Stimulated activated CD4-positive, alpha-beta T cell treated with anti-CD3 and anti-CD28 coated beads, Interleukin-2, amount 100 ng/mL, for 48 hours (primary cell): ENCODE measurements at regions not wholly inside any gene's neighbourhood (a gene's known extent, or its start where the extent isn't known, plus 50 kb on each side); places are given as distances from the start of the nearest gene placed in this dataset.

ENCODE experiments used
- DNase-seq, 2 donors: peaks; one replicate each; pipeline ENCODE4 v3.0.0-alpha.2; 2020

- DNase-seq: no peak
These were observed 50.8 kb upstream of the KCNJ6 start for GRCh38 chr21:37967036-37967435.

DNA sequence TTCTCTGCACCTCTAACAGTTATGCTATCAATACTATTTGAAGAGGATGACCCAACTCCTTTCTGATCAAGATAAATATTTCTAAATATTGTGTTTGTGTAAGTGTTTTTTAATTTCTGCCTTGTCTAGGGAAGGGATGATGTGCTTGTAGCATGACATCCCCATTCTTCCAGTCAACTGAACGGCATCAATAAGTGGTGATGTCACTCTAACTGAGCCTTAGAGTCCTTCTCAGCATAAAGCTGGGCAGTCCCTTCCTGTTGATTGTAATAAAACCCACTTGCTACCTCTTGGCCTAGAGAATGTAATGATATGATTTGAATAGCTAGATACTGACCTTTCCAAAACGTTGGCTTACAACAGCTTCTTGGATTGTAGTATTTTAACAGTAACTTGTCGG lies 52.5 kb upstream of the KCNJ6 start:
- no peak for DNase-seq

GRCh38 chr21:37970548-37970947 lies 54.3 kb upstream of the KCNJ6 start:
- no peak for DNase-seq

DNA sequence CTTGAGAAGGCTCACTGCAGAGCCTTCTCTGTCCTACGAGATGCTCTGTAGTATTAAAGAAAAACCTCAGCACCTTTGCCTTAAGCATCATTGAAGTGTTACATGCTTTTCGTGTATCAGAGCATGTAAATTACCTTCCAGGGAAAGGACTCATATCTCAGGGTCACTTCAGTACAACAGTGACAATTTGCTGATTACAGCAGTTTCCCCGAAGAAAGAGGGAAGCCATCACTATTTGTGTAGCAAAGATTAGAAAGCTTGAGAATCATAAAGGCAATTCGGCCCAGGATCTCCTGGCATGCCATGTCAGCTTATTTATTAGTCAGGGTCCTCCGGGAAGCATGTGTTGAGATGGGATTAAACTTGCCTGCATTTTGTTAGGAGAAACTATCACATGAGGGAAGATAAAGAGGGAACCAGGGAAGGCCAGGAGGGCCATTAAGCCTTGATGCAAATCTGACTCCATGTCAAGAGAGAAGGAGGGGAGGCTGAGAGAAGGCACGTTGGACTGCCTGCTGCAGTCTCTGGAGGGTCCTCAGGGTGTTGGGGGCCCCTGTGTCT lies 55.2 kb upstream of the KCNJ6 start:
- no peak for DNase-seq

GRCh38 chr21:37974081-37974480 lies 57.8 kb upstream of the KCNJ6 start:
- no peak for DNase-seq

DNA sequence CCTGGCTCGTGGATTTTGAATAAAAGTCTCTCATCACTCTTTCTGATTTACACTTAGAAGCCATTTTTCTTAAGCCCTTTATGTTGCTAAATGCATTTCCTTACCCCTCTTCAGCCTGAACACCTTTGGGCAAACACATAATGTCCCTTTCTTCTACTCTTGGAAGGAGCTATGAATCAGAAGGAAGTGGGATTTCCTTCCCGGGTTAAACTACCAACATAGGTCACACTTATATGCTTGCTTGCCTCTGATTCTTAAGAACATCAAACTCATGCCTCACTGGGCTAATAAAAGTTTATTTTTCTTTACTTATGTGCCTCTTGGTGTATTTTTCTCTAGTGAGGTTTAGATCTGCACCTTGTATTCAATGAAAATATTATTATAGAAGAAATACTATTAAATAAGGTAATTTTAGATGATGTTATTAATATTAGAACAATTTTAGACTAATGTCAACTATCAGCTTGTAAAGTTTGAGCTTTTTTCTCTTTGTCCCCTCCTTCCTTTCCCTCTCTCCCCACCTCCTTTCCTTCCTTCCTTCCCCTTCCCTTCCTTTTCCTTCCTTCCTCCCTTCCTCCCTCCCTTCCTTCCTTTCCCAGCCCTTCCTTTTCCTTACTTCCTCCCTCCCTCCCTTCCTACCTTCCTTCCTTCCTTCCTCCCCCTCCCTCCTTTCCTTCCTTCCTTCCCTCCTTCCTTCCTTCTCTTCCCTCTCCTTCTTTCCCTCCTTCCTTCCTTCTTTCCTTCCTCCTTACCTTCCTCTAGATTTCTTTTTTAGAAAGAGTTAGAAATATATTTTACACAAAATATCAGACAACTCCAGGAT lies 66.5 kb upstream of the KCNJ6 start:
- no peak for DNase-seq

DNA sequence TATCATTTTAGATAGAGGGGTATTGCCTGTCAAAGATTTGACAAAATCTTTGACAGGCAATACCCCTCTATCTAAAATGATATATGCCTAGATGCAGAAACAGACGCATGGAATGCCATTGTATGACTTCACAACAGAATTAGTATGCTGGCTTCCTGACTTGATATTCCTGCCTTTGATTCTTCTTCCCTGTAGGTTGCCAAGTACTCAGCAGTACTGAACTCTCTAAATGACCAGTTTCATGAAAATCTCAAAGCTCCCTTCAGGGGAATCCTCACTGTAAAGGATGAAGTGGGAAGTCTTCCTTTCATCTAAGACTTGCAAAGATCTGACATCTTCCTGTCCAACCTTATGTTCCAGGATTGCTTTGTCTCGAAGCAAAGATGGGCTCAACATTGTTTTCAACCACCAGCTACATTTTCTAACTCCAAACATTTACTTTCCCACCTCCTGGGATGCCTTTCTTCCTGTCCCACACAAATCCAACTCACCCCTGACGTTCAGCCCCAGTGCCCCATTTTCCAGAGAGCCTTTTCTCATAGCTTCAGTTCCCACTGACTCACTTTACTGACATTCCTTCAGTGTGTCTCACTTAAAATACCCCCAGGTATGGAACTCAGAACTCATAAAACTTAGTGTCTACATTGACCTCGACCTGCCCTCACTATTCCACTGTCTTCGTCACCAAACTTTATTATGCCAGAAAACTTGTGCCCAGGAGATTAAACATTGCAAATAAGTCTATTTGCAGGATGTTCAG lies 67.3 kb upstream of the KCNJ6 start:
- DNase-seq: no peak

GRCh38 chr21:37984416-37984815 lies 68.2 kb upstream of the KCNJ6 start:
- no peak for DNase-seq

DNA sequence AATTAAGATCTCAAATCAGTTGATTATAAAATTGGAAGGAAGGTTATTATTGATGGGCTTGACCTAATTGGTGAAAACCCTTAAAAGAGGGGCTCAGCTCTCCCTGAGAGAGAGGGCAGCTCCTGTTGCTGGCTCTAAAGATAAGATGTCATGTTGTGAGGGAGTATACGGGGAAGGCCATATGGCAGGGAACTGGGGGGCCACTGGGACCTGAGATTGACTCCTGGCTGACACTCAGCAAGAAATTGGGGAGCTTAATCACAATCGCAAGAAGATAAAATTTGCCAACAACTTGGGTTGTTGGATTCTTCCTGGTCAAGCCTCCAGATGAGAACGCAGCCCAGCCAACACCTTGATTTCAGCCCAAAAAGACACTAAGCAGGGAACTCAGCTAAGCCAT lies 69.7 kb upstream of the KCNJ6 start:
- DNase-seq: no peak

- no peak for DNase-seq
These were observed 70.6 kb upstream of the KCNJ6 start for GRCh38 chr21:37986751-37987399.

- DNase-seq: no peak
These were observed 71.4 kb upstream of the KCNJ6 start for GRCh38 chr21:37987668-37988067.

- DNase-seq: no peak
These were observed 76.8 kb upstream of the KCNJ6 start for GRCh38 chr21:37993071-37993470.

DNA sequence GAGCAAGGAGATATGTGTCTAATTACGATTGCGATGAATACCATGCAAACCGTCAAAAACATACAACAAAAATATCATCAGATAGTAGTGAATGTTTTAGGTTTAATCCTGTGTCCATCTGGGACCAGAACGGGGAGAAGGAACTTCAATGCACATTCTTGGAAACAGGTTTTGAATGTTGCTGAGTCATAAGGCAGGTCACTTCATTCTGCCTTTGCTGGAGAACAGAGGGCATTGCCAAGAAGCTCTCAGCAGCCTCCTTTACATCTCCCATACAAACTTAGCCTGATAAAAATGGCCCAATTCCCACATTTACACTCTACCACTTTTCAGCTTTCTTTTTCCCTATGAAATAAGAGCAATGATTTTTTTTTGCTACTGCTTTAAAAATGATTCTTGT lies 78.0 kb upstream of the KCNJ6 start:
- DNase-seq: no peak

GRCh38 chr21:38012672-38013071 lies 96.4 kb upstream of the KCNJ6 start:
- no peak for DNase-seq

- DNase-seq: no peak
These were observed 97.5 kb upstream of the KCNJ6 start for GRCh38 chr21:38013741-38014140.

DNA sequence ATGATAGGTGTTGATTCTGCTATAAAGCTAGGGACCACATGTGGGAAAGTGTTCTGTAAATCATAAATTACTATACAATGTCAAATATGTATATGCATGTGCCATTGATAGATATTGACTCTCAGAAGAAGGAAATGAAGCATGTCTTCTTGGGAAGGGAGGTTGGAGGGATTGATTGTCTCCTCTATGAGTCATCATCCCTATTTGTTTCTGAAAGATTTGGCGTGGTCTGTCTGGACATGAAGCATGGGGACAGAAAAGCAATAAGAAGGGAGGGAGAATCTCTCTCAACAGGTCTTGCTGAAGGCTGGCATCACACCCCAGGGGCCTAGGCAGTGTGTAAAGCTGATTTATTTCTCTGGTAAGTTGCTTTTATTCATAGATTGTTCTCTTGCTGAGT lies 98.0 kb upstream of the KCNJ6 start:
- no peak for DNase-seq

GRCh38 chr21:38027901-38028498 lies 111.7 kb upstream of the KCNJ6 start:
- no peak for DNase-seq

DNA sequence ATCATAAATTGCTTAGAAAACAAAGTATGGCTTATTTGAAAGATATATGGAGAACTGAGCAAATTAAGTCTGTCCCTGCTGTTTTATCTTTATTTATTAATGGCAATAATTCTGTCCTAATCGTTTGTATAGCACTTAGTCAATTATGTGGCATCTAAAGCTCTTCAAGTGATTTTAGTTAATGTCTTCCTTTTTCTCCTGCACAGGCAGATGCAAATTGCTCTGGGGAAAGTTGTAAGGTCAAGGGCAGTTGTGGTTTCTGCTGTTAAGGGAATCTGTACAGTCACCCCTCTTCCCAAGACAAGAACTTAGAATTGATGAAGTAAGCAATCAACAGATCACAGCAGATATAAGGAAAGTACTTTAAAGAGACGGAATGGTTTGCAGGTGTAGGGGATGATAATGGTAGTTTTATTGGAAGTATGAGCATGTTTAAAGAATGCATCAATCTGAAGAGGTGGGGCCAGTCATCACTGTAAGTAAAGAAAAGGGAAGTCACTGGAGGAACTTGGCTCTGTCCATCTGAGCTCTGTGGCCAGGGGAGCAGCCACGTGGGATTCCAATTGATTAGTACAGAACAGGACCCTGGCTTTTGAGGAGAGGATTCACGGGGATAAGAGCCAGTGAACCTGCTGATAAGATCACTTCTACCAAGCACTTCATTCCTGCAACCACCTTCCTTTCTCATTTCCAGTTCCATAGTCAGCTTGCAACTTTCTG lies 116.0 kb upstream of the KCNJ6 start:
- DNase-seq: no peak

GRCh38 chr21:38036016-38036415 lies 119.8 kb upstream of the KCNJ6 start:
- no peak for DNase-seq

GRCh38 chr21:38037416-38037815 lies 121.2 kb upstream of the KCNJ6 start:
- DNase-seq: no peak

GRCh38 chr21:38039369-38039768 lies 123.1 kb upstream of the KCNJ6 start:
- DNase-seq: no peak

GRCh38 chr21:38039841-38040240 lies 123.6 kb upstream of the KCNJ6 start:
- DNase-seq: no peak
